Kidney (tissue), 13 donors: ENCODE measurements at regions not wholly inside any gene's neighbourhood (a gene's known extent, or its start where the extent isn't known, plus 50 kb on each side); places are given as distances from the start of the nearest gene placed in this dataset.

ENCODE experiments used
- DNase-seq, 5 donors: peaks; one replicate each; pipeline ENCODE4 v3.0.0-alpha.2; 2013 to 2020
- FAIRE-seq: peaks from 2 replicates; lab custom pipeline; 2012; peaks lifted over from hg19 to GRCh38; lab: Jason Lieb, UNC
- H3K27ac ChIP-seq, 2 donors: one replicate each; pipeline ENCODE4 v1.7.0; 2013; ENCODE audit warnings: low read depth in 2 of 2, low read length in 2 of 2, inconsistent platforms in 1 of 2
- H3K27me3 ChIP-seq: one replicate; pipeline ENCODE4 v1.7.1; 2013; ENCODE audit warnings: low read length, inconsistent platforms; ENCODE audit not compliant: control insufficient read depth, insufficient read depth
- H3K36me3 ChIP-seq, 3 donors: one replicate each; pipeline versions ENCODE4 v1.7.0 to v1.7.1; 2013; ENCODE audit warnings: low read length in 3 of 3, control low read depth in 1 of 3, inconsistent platforms in 1 of 3; ENCODE audit not compliant: insufficient read depth in 3 of 3, control insufficient read depth in 2 of 3
- H3K4me1 ChIP-seq, 3 donors: one replicate each; pipeline versions ENCODE4 v1.7.0 to v1.7.1; 2013; ENCODE audit warnings: low read length in 3 of 3, inconsistent platforms in 1 of 3, low read depth in 1 of 3; ENCODE audit not compliant: control insufficient read depth in 2 of 3, insufficient read depth in 2 of 3
- H3K4me3 ChIP-seq, 3 donors: one replicate each; pipeline versions ENCODE4 v1.7.0 to v1.8.1; 2013; ENCODE audit warnings: low read length in 3 of 3, control low read depth in 1 of 3, inconsistent platforms in 1 of 3
- H3K9ac ChIP-seq, 3 donors: one replicate each; pipeline versions ENCODE4 v1.7.0 to v1.7.1; 2013; ENCODE audit warnings: low read length in 3 of 3, control low read depth in 1 of 3, inconsistent platforms in 1 of 3
- H3K9me3 ChIP-seq, 3 donors: one replicate each; pipeline versions ENCODE4 v1.7.0 to v1.7.1; 2013; ENCODE audit warnings: low read length in 3 of 3, control low read depth in 1 of 3, inconsistent platforms in 1 of 3; ENCODE audit not compliant: control insufficient read depth in 2 of 3, insufficient read depth in 1 of 3
- CTCF ChIP-seq: IDR thresholded peaks from 3 replicates; pipeline ENCODE4 v1.5.1; 2012; ENCODE audit warnings: mild to moderate bottlenecking, moderate library complexity, borderline replicate concordance; ENCODE audit not compliant: insufficient read depth; ENCODE audit errors: extremely low read depth
- intact Hi-C: fragments of 100-400 bp; cut with DNase I; formaldehyde crosslinking; loops from one replicate; pipeline ENCODE4 v1.11.1; 2022
- donor health status: control.
- donor health status: control.
- donor health status: control.
- donor health status: control.
- donor health status: control.
- donor health status: DM: yes; HTN: yes; CAD: no.
- donor health status: Normal renal cell carcinoma (clear cell type).

- H3K4me3 ChIP-seq, result no peak overlapping the region
- FAIRE-seq, result no peak
- no peaks in the 10 kb centered on the region for H3K36me3 ChIP-seq
- DNase-seq, result no peak
- TF ChIP-seq CTCF, result no peak
- H3K9ac ChIP-seq, result no peak overlapping the region
- H3K27ac ChIP-seq, result no peak overlapping the region
- no peaks in the 10 kb centered on the region for H3K4me1 ChIP-seq
- H3K9me3 ChIP-seq, result no peaks in the 10 kb centered on the region
- no peaks in the 10 kb centered on the region for H3K27me3 ChIP-seq
- intact Hi-C loops, result no loop called here
Observed at GRCh38 chr6:48735846-48736245, 624.8 kb upstream of the PTCHD4 start.

DNA sequence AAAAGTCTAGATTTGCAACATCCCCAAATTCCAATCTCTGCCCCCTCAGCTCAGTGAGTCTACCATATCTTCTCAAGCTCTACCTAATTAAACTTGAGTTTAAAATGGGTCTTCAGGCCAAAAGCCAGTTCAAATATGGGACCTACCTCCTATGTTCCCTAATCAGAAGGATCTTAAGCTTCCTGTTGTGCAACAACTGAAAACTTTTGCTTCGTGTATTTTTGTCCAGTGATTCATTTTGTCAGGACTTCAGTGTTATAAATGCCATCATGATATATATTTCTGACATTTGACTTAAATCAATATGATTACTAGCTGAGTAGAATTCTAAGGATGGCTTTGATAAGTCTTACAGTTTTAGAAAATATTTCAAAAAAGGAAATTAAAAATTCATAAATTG is 622.6 kb upstream of the PTCHD4 start:
- intact Hi-C loops, result no loop called here
- FAIRE-seq, result no peak
- TF ChIP-seq CTCF, result no peak

DNA sequence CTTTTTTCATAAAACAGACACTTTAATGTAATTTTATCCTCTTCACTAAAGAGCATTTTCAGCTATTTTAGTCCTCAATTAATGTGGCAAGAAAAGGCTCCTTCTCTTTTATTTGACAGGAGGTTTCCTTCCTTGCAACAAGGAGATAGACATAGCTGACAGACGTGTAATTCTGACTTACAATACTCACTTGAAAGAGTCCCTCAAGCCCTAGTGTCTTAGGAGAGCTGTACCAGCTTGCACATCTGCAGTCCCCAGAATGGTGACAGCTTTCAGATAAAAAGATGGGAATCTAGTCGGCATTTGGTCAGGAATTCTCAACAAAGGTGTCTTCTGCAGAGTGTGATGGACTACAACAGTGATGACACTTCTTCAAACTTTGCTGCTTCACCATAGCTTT is 603.7 kb upstream of the PTCHD4 start:
- Histone ChIP-seq H3K36me3 (no peaks in the 10 kb centered on the region), H3K4me3 (no peak overlapping the region)

More for the DNA sequence above, 622.6 kb upstream of the PTCHD4 start:
- Histone ChIP-seq H3K9ac (no peak overlapping the region), H3K36me3 (no peaks in the 10 kb centered on the region), H3K4me1 (no peaks in the 10 kb centered on the region), H3K4me3 (no peak overlapping the region), H3K27ac (no peak overlapping the region), H3K27me3 (no peaks in the 10 kb centered on the region), H3K9me3 (no peaks in the 10 kb centered on the region)
- no peak for DNase-seq

More for the DNA sequence above, 603.7 kb upstream of the PTCHD4 start:
- H3K27ac ChIP-seq, result no peak overlapping the region
- FAIRE-seq (no peak), DNase-seq (no peak)
- no peaks in the 10 kb centered on the region for H3K27me3 ChIP-seq
- intact Hi-C loops, result no loop called here
- TF ChIP-seq CTCF, result no peak
- no peak overlapping the region for H3K9ac ChIP-seq
- H3K9me3 ChIP-seq, result peaks cover 0 to 2% (median 0%) of the 10 kb centered on the region in 3 donors
- no peaks in the 10 kb centered on the region for H3K4me1 ChIP-seq
